ENCODE measurements at regions not wholly inside any gene's neighbourhood (a gene's known extent, or its start where the extent isn't known, plus 50 kb on each side); places are given as distances from the start of the nearest gene placed in this dataset.

GRCh38 chr4:24210332-24210902, 320.6 kb upstream of the PPARGC1A start (continued):
- TF ChIP-seq, protein P1, sequence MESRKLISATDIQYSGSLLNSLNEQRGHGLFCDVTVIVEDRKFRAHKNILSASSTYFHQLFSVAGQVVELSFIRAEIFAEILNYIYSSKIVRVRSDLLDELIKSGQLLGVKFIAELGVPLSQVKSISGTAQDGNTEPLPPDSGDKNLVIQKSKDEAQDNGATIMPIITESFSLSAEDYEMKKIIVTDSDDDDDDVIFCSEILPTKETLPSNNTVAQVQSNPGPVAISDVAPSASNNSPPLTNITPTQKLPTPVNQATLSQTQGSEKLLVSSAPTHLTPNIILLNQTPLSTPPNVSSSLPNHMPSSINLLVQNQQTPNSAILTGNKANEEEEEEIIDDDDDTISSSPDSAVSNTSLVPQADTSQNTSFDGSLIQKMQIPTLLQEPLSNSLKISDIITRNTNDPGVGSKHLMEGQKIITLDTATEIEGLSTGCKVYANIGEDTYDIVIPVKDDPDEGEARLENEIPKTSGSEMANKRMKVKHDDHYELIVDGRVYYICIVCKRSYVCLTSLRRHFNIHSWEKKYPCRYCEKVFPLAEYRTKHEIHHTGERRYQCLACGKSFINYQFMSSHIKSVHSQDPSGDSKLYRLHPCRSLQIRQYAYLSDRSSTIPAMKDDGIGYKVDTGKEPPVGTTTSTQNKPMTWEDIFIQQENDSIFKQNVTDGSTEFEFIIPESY (IDR thresholded peaks at IDR 0.05): peak; percentile 89
- TF ChIP-seq JUND (IDR thresholded peaks at IDR 0.05) (peak; percentile 86 to 95), HNF4G (IDR thresholded peaks at IDR 0.05) (no peak), CTCF (IDR thresholded peaks at IDR 0.05; ENCODE audit: low read depth, low read length, missing input control) (no peak), EGR1 (IDR thresholded peaks at IDR 0.05; ENCODE audit: low read depth in 2 of 2) (peak; percentile 67 to 72), RXRA (IDR thresholded peaks at IDR 0.05) (peak; percentile 89 to 96), FOXA1 (IDR thresholded peaks at IDR 0.05) (peak; percentile 48), TAF1 (conservative IDR thresholded peaks at IDR 0.05) (peak; percentile 53), NR2F2 (IDR thresholded peaks at IDR 0.05) (peak; percentile 46), HNF4A (conservative IDR thresholded peaks at IDR 0.05) (peak; percentile 85 to 89), YY1 (IDR thresholded peaks at IDR 0.05) (peak; percentile 58)

DNA sequence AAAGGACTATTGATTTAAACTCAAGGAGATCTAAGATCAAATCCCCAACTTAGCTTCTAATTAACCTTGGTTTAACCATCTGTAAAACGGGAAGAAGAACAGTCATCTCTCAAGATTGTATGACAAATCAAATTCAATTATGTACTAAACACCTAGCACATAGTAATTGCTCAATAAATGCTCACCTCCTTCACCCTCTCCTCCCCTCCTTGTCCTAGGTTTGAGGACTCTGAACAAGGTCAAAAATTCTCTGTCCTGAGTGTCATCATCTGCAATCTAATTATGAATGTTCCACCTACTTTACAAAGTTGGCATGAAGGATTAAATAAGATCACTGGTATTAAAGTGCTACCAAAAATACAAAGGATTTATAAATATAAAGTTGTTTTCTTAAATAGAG, 320.1 kb upstream of the PPARGC1A start:
- Histone ChIP-seq H3K9ac (ENCODE audit: low read depth in 1 of 2, low read length in 2 of 2) (peak overlapping the region in 1 of 2 donors; percentile 69), H3K27ac (ENCODE audit: low read depth in 1 of 2, low read length in 2 of 2) (peak overlapping the region; percentile 65 to 93), H3K4me3 (ENCODE audit: low read depth in 1 of 3, low read length in 3 of 3) (no peak overlapping the region), H3K36me3 (ENCODE audit: control insufficient read depth in 4 of 4, insufficient read depth in 3 of 4, low read depth in 1 of 4, low read length in 3 of 4) (no peaks in the 10 kb centered on the region), H3K9me3 (ENCODE audit: control insufficient read depth in 4 of 4, low read length in 3 of 4) (no peaks in the 10 kb centered on the region), H3K4me1 (ENCODE audit: control insufficient read depth in 4 of 4, insufficient read depth in 4 of 4, low read length in 3 of 4) (peaks cover 1 to 22% (median 11%) of the 10 kb centered on the region in 4 donors), H3K27me3 (ENCODE audit: control insufficient read depth in 4 of 4, insufficient read depth in 4 of 4, low read length in 3 of 4) (no peaks in the 10 kb centered on the region)
- WGBS: 17% methylated on average over 1 of the region's 1 CpG
- no peak for TF ChIP-seq GABPA (IDR thresholded peaks at IDR 0.05 in 1 of 2, conservative IDR thresholded peaks at IDR 0.05 in 1 of 2)
- TF ChIP-seq FOXA1 (IDR thresholded peaks at IDR 0.05): no peak
- TF ChIP-seq EGR1 (IDR thresholded peaks at IDR 0.05; ENCODE audit: low read depth in 2 of 2): no peak
- TF ChIP-seq, protein P1 (IDR thresholded peaks at IDR 0.05): no peak
- DNase-seq (ENCODE audit: low spot score): no peak

DNA sequence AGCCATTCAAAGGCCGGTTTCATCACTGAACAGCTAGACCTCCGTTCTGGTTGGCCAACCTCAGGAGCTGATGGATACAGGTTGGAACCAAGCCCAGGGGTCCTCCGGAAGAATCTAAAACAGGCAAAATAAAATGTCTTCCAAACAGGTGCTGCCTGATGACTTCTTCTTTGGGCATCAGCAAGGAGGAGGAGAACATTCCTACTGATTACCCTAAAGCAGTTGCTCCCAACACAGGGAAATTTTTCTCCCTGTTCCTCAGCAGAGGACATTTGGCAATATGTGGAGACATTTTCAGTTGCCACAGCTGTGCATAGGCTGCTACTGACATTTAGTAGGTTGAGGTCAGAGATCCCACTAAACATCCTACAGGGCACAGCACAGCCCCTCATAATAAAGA, 319.3 kb upstream of the PPARGC1A start:
- Histone ChIP-seq H3K4me3 (ENCODE audit: low read depth in 1 of 3, low read length in 3 of 3) (no peak overlapping the region), H3K27me3 (ENCODE audit: control insufficient read depth in 4 of 4, insufficient read depth in 4 of 4, low read length in 3 of 4) (no peaks in the 10 kb centered on the region), H3K36me3 (ENCODE audit: control insufficient read depth in 4 of 4, insufficient read depth in 3 of 4, low read depth in 1 of 4, low read length in 3 of 4) (no peaks in the 10 kb centered on the region), H3K27ac (ENCODE audit: low read depth in 1 of 2, low read length in 2 of 2) (peak overlapping the region in 1 of 2 donors; percentile 65), H3K9ac (ENCODE audit: low read depth in 1 of 2, low read length in 2 of 2) (no peak overlapping the region), H3K4me1 (ENCODE audit: control insufficient read depth in 4 of 4, insufficient read depth in 4 of 4, low read length in 3 of 4) (peaks cover 1 to 21% (median 10%) of the 10 kb centered on the region in 4 donors), H3K9me3 (ENCODE audit: control insufficient read depth in 4 of 4, low read length in 3 of 4) (no peaks in the 10 kb centered on the region)
- TF ChIP-seq JUND (IDR thresholded peaks at IDR 0.05): no peak
- no peak for TF ChIP-seq HNF4G (IDR thresholded peaks at IDR 0.05)
- no peak for TF ChIP-seq FOXA2 (IDR thresholded peaks at IDR 0.05)
- no peak for TF ChIP-seq SP1 (IDR thresholded peaks at IDR 0.05)
- 85% methylated on average over 3 of the region's 3 CpGs for WGBS
- no peak for DNase-seq (ENCODE audit: low spot score)
